Esophagus squamous epithelium (tissue), 5 donors: ENCODE measurements at regions not wholly inside any gene's neighbourhood (a gene's known extent, or its start where the extent isn't known, plus 50 kb on each side); places are given as distances from the start of the nearest gene placed in this dataset.

ENCODE experiments used
- DNase-seq: peaks from one replicate; lab custom pipeline; 2025; lab: John Stamatoyannopoulos, UW
- H3K27ac ChIP-seq, 4 donors: fragments of 200-600 bp; sonication (generic); one replicate each; pipeline ENCODE4 v1.5.1; 2016 to 2019; ENCODE audit warnings: mild to moderate bottlenecking in 1 of 4
- H3K27me3 ChIP-seq, 4 donors: fragments of 200-600 bp; sonication (generic); 1 replicate in 3 of 4; 2 replicates in 1 of 4; pipeline versions ENCODE4 v1.5.1 to v1.6.0; 2017 to 2021; ENCODE audit warnings: antibody characterized with exemption in 1 of 4
- H3K36me3 ChIP-seq, 3 donors: fragments of 200-600 bp; sonication (generic); one replicate each; pipeline ENCODE4 v1.5.1; 2016 to 2019
- H3K4me1 ChIP-seq, 3 donors: fragments of 200-600 bp; sonication (generic); one replicate each; pipeline ENCODE4 v1.5.1; 2017 to 2019
- H3K4me3 ChIP-seq, 4 donors: fragments of 200-600 bp; sonication (generic); 1 replicate in 3 of 4; 2 replicates in 1 of 4; pipeline ENCODE4 v1.5.1; 2016 to 2019; ENCODE audit warnings: mild to moderate bottlenecking in 2 of 4, moderate library complexity in 1 of 4
- H3K9me3 ChIP-seq, 3 donors: fragments of 200-600 bp; sonication (generic); one replicate each; pipeline ENCODE4 v1.5.1; 2016 to 2019
- CTCF ChIP-seq, 6 experiments: fragments of 450-650 bp in 4 of 6; fragments of 200-600 bp in 2 of 6; sonication (generic) in 2 of 6; IDR thresholded peaks; one replicate each; pipeline ENCODE4 v1.5.1; 2016 to 2019; ENCODE audit warnings: antibody characterized with exemption in 6 of 6, mild to moderate bottlenecking in 4 of 6, moderate library complexity in 4 of 6
- POLR2A ChIP-seq, 4 donors: fragments of 450-650 bp; IDR thresholded peaks; one replicate each; pipeline ENCODE4 v1.6.1; 2017; ENCODE audit warnings: antibody characterized with exemption in 4 of 4, mild to moderate bottlenecking in 4 of 4, moderate library complexity in 3 of 4
- WGBS, 2 donors: methylation state at CpG; one replicate each; pipeline ENCODE4 v1.1.5; 2018; 5-methylcytosine and 5-hydroxymethylcytosine counted together
- intact Hi-C: fragments of 100-400 bp; cut with DNase I; formaldehyde crosslinking; loops from one replicate; pipeline ENCODE4 v1.15.0; 2022
- donor health status: DM: yes; HTN: yes; CAD: no.

GRCh38 chr13:22489771-22490170 lies 691.0 kb upstream of the SGCG start:
- no peaks in the 10 kb centered on the region for H3K36me3 ChIP-seq
- no peak overlapping the region for H3K27ac ChIP-seq
- DNase-seq: no peak
- 60 to 70% methylated on average over 2 of the region's 2 CpGs for WGBS, 2 donors
- TF ChIP-seq CTCF (IDR thresholded peaks at IDR 0.05): no peak
- TF ChIP-seq POLR2A (IDR thresholded peaks at IDR 0.05): no peak
- no peak overlapping the region for H3K4me3 ChIP-seq
- H3K9me3 ChIP-seq: no peaks in the 10 kb centered on the region
- no peaks in the 10 kb centered on the region for H3K27me3 ChIP-seq
- no peaks in the 10 kb centered on the region for H3K4me1 ChIP-seq
- intact Hi-C loops: no loop called here

GRCh38 chr13:22495819-22496218 lies 685.0 kb upstream of the SGCG start:
- Histone ChIP-seq H3K9me3 (no peaks in the 10 kb centered on the region), H3K4me3 (no peak overlapping the region), H3K36me3 (no peaks in the 10 kb centered on the region), H3K27me3 (no peaks in the 10 kb centered on the region), H3K27ac (no peak overlapping the region), H3K4me1 (peaks cover 0 to 4% (median 0%) of the 10 kb centered on the region in 3 donors)
- TF ChIP-seq POLR2A (IDR thresholded peaks at IDR 0.05) (no peak), CTCF (IDR thresholded peaks at IDR 0.05) (no peak)
- 83 to 93% methylated on average over 4 of the region's 4 CpGs for WGBS, 2 donors
- DNase-seq: no peak
- intact Hi-C loops: no loop called here

GRCh38 chr13:22496803-22497508 lies 683.8 kb upstream of the SGCG start:
- H3K9me3 ChIP-seq: no peaks in the 10 kb centered on the region
- 85 to 88% methylated on average over 16 to 17 of the region's 17 CpGs for WGBS, 2 donors
- intact Hi-C loops: no loop called here
- H3K27me3 ChIP-seq: no peaks in the 10 kb centered on the region
- TF ChIP-seq CTCF (IDR thresholded peaks at IDR 0.05) (no peak), POLR2A (IDR thresholded peaks at IDR 0.05) (no peak)
- H3K4me3 ChIP-seq: no peak overlapping the region
- no peak for DNase-seq
- no peak overlapping the region for H3K27ac ChIP-seq
- peaks cover 0 to 4% (median 0%) of the 10 kb centered on the region in 3 donors for H3K4me1 ChIP-seq
- no peaks in the 10 kb centered on the region for H3K36me3 ChIP-seq

GRCh38 chr13:22497991-22498780 lies 682.6 kb upstream of the SGCG start:
- DNase-seq: no peak
- TF ChIP-seq CTCF (IDR thresholded peaks at IDR 0.05) (no peak), POLR2A (IDR thresholded peaks at IDR 0.05) (no peak)
- Histone ChIP-seq H3K4me1 (peaks cover 0 to 4% (median 0%) of the 10 kb centered on the region in 3 donors), H3K27me3 (no peaks in the 10 kb centered on the region), H3K36me3 (no peaks in the 10 kb centered on the region), H3K9me3 (no peaks in the 10 kb centered on the region), H3K27ac (no peak overlapping the region), H3K4me3 (peak overlapping the region in 1 of 4 donors; percentile 22)
- intact Hi-C loops: no loop called here
- 69 to 70% methylated on average over 13 to 16 of the region's 16 CpGs for WGBS, 2 donors

- intact Hi-C loops: no loop called here
Observed at GRCh38 chr13:22499919-22500318, 680.9 kb upstream of the SGCG start.

More at GRCh38 chr13:22499919-22500318, 680.9 kb upstream of the SGCG start:
- H3K4me3 ChIP-seq: no peak overlapping the region
- H3K4me1 ChIP-seq: peaks cover 0 to 4% (median 0%) of the 10 kb centered on the region in 3 donors
- no peaks in the 10 kb centered on the region for H3K27me3 ChIP-seq
- no peak for DNase-seq
- no peak overlapping the region for H3K27ac ChIP-seq
- no peaks in the 10 kb centered on the region for H3K36me3 ChIP-seq
- no peaks in the 10 kb centered on the region for H3K9me3 ChIP-seq
- TF ChIP-seq POLR2A (IDR thresholded peaks at IDR 0.05) (no peak), CTCF (IDR thresholded peaks at IDR 0.05) (no peak)
